DND-41 (cell line): ENCODE measurements at regions not wholly inside any gene's neighbourhood (a gene's known extent, or its start where the extent isn't known, plus 50 kb on each side); places are given as distances from the start of the nearest gene placed in this dataset.
"Not testable (repeated sequence)": the region's sequence is repeated elsewhere in the genome, so short reads cannot be mapped to it uniquely, and the experiment has no call there.

Experiments
- ATAC-seq: fragments of 200-7000 bp; cut with Tn5 transposase; 3 replicates; pipeline ENCODE4 v1.9.1; 2021; ENCODE audit warnings: low read depth; ENCODE audit not compliant: insufficient read depth
- DNase-seq: peaks from one replicate; pipeline ENCODE4 v3.0.0-alpha.2; 2020
- H2AFZ ChIP-seq: 2 replicates; pipeline ENCODE4 v1.6.0; 2012; ENCODE audit warnings: low read depth, low read length
- H3K27ac ChIP-seq: 2 replicates; pipeline ENCODE4 v1.5.1; 2012; ENCODE audit warnings: low read length, inconsistent platforms
- H3K27me3 ChIP-seq: fragments of 200-600 bp; sonication (generic); 2 replicates; pipeline ENCODE4 v1.6.0; 2012; ENCODE audit warnings: low read length, mild to moderate bottlenecking, inconsistent platforms; ENCODE audit not compliant: insufficient read depth, poor library complexity
- H3K36me3 ChIP-seq: 2 replicates; pipeline ENCODE4 v1.5.1; 2012; ENCODE audit warnings: low read length, inconsistent platforms; ENCODE audit not compliant: insufficient read depth
- H3K4me1 ChIP-seq: 2 replicates; pipeline ENCODE4 v1.5.1; 2012; ENCODE audit warnings: mild to moderate bottlenecking, low read length; ENCODE audit not compliant: insufficient read depth
- H3K4me2 ChIP-seq: 2 replicates; pipeline ENCODE4 v1.6.0; 2012; ENCODE audit warnings: mild to moderate bottlenecking, moderate library complexity, low read length, inconsistent platforms; ENCODE audit not compliant: insufficient read depth
- H3K4me3 ChIP-seq, 2 experiments: fragments of 200-600 bp in 1 of 2; shearing (Covaris generic) in 1 of 2; 2 replicates each; pipeline ENCODE4 v1.5.1; 2012 to 2016; ENCODE audit warnings: inconsistent platforms in 2 of 2, low read length in 2 of 2, mild to moderate bottlenecking in 2 of 2, low read depth in 1 of 2, moderate library complexity in 1 of 2
- H3K79me2 ChIP-seq: 2 replicates; pipeline ENCODE4 v1.6.0; 2012; ENCODE audit warnings: low read length, inconsistent platforms; ENCODE audit not compliant: insufficient read depth
- H3K9ac ChIP-seq: 2 replicates; pipeline ENCODE4 v1.6.0; 2012; ENCODE audit warnings: low read depth, mild to moderate bottlenecking, inconsistent platforms, low read length, moderate library complexity
- H3K9me3 ChIP-seq: 2 replicates; pipeline ENCODE4 v1.5.1; 2012; ENCODE audit warnings: low read length, moderate library complexity, mild to moderate bottlenecking, inconsistent platforms; ENCODE audit not compliant: insufficient read depth, severe bottlenecking
- H4K20me1 ChIP-seq: 2 replicates; pipeline ENCODE4 v1.6.0; 2012; ENCODE audit warnings: low read length; ENCODE audit not compliant: insufficient read depth
- CTCF ChIP-seq: IDR thresholded peaks from 2 replicates; pipeline ENCODE4 v1.5.1; 2012; ENCODE audit warnings: borderline replicate concordance, low read length, moderate library complexity, mild to moderate bottlenecking; ENCODE audit not compliant: poor library complexity, severe bottlenecking; ENCODE audit errors: extremely low read depth
- EZH2 ChIP-seq: IDR thresholded peaks from 3 replicates; pipeline ENCODE4 v1.6.1; 2012; ENCODE audit warnings: borderline replicate concordance, low read depth, mild to moderate bottlenecking, moderate library complexity, low read length, inconsistent platforms; ENCODE audit not compliant: severe bottlenecking

GRCh38 chr6:81263531-81264168, 488.8 kb downstream of the TENT5A start:
- TF ChIP-seq EZH2 (no peak), CTCF (no peak)
- 0 out of 2 replicates have a peak, but pooled peaks cover 4% of the 10 kb centered on the region for H3K4me1 ChIP-seq
- no peak overlapping the region for H3K9ac ChIP-seq
- no peak overlapping the region for H2AFZ ChIP-seq
- no peaks in the 10 kb centered on the region for H3K79me2 ChIP-seq
- DNase-seq, result no peak
- H3K4me3 ChIP-seq, result no peak overlapping the region
- no peaks in the 10 kb centered on the region for H3K9me3 ChIP-seq
- no peak for ATAC-seq
- H3K27ac ChIP-seq, result no peak overlapping the region
- H3K27me3 ChIP-seq, result no peaks in the 10 kb centered on the region
- H3K36me3 ChIP-seq, result no peaks in the 10 kb centered on the region
- no peak overlapping the region for H3K4me2 ChIP-seq
- H4K20me1 ChIP-seq, result no peaks in the 10 kb centered on the region

- Histone ChIP-seq H3K4me1 (0 out of 2 replicates have a peak, but pooled peaks cover 4% of the 10 kb centered on the region), H3K9me3 (no peaks in the 10 kb centered on the region), H3K79me2 (no peaks in the 10 kb centered on the region), H3K27ac (no peak overlapping the region), H2AFZ (no peak overlapping the region), H3K27me3 (no peaks in the 10 kb centered on the region), H3K4me3 (no peak overlapping the region), H3K9ac (no peak overlapping the region), H3K4me2 (no peak overlapping the region), H4K20me1 (no peaks in the 10 kb centered on the region), H3K36me3 (no peaks in the 10 kb centered on the region)
- TF ChIP-seq CTCF, result no peak
- TF ChIP-seq EZH2, result no peak
- ATAC-seq (peak; percentile 39; the same call in 1 of the 3 replicates), DNase-seq (no peak)
These were observed 489.8 kb downstream of the TENT5A start for GRCh38 chr6:81262656-81263055.

GRCh38 chr6:81256223-81256622, 496.3 kb downstream of the TENT5A start:
- H3K9ac ChIP-seq, H3K9me3 ChIP-seq, H3K4me3 ChIP-seq, H2AFZ ChIP-seq, H3K4me2 ChIP-seq, H3K79me2 ChIP-seq, H3K4me1 ChIP-seq, DNase-seq, H3K27me3 ChIP-seq, H4K20me1 ChIP-seq, ATAC-seq, H3K36me3 ChIP-seq, H3K27ac ChIP-seq: not testable (repeated sequence)

- Histone ChIP-seq H4K20me1 (no peaks in the 10 kb centered on the region), H3K27me3 (no peaks in the 10 kb centered on the region), H3K4me2 (no peak overlapping the region), H2AFZ (peak overlapping the region; percentile 8; the same call in 1 of the 2 replicates), H3K27ac (no peak overlapping the region), H3K9me3 (peaks cover 4% of the 10 kb centered on the region), H3K4me3 (no peak overlapping the region), H3K9ac (no peak overlapping the region), H3K36me3 (no peaks in the 10 kb centered on the region), H3K4me1 (no peaks in the 10 kb centered on the region), H3K79me2 (no peaks in the 10 kb centered on the region)
- DNase-seq, result no peak
- TF ChIP-seq EZH2, result no peak
- no peak for TF ChIP-seq CTCF
- no peak for ATAC-seq
These were observed 498.7 kb downstream of the TENT5A start for GRCh38 chr6:81253821-81254220.
